ENCODE measurements at regions not wholly inside any gene's neighbourhood (a gene's known extent, or its start where the extent isn't known, plus 50 kb on each side); places are given as distances from the start of the nearest gene placed in this dataset.

DNA sequence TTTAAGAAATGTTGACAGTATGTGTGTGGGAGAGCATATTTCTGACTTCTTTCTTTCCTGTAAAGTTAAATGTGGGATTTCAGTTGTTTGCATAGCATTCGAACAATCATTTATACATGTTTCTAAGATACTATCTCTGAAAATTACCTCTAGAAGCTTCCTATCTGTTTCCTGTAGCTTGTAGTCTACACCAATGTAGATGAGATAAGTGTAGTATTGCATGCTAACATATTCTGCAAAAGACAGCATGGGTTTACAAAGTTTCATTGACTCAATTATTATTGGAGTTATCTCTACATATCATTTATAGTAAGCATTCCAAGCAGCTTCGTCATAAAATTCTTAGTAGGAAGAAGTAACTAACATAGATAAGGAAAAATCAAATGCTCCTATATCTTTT is 98.9 kb upstream of the DPYD start:
- DNase-seq, result no peak

DNA sequence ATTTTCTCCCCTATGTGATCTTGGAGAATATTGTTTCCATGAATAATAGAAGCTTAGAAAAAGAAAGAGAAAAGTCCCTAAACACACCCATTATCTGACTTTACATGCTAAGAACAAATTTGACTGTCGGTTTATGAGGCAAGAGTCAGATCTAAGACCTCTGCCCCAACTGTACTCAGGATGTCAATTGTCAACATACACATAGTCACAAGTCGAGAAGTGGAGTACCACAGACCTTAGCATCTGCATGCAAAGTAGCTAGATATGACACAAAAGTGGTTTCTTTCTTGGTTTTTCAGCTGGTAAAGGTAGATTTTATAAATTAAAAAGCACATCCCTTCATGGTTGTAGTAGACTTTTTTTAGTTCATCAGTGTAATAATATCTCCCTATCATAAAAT is 97.2 kb upstream of the DPYD start:
- no peak for DNase-seq

DNA sequence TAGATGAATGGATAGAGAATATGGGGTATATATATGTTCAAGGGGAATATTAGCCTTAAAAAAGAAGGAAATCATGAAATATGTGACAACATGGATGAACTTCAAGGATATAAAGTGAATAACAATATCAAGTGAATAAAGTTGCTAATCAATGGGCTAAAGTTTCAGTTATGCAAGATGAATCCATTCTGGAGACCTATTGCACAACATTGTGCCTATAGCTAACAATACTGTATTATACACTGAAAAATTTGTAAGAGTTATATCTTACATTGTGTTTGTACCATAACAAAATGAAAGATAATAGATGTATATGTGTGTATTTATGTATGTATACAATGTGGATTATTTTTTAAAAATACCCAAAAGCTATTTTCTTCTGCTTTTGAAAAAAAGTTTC is 96.3 kb upstream of the DPYD start:
- DNase-seq, result no peak

DNA sequence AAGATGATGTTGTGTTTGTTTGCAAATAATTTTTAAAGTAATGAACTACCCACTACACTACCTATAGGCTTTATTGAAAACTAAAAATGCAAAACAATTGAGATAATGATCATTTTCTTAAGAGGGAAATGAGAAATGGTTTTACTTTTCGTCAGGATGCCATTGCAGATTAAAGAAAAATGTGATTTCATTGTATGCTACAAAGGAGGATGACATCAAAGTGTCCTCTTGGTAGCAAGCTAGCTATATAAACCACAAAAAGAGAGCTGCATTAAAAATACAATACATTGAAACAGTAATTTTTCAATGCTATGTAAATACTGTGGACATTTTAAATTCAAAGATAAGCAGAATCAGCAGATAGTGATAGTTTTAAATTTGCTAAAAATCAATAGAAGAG is 87.5 kb upstream of the DPYD start:
- no peak for DNase-seq

DNA sequence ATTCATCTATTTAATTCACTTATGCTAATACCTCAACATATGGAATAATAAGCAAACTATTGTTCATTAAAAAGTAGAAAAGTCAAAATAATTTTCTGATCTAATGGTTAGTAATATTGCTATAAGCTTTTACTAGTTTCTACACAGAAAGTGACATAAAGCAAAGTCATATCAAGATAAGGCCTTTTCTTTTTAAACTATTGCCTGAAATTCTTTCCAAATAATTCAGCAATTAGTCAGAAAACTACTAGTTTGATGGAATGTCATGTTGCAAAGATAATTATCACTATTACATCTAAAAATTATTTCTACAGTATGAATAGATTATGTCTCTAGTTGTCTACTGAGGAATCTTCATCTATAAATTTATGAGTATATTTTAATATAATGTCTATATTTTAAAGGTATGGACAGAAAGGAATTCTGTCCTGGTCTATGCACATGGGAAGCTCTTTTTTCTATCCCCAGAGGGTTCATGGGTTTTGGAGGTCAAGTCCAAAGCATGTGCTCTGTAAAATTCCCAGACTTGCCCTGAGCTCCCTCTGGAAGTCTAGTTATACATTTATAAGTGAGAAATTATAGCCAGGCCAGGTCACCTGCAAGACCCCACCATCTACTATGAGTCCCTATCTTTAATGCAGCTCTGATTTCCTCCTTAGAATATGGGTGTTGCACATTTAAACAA is 84.6 kb upstream of the DPYD start:
- no peak for DNase-seq

DNA sequence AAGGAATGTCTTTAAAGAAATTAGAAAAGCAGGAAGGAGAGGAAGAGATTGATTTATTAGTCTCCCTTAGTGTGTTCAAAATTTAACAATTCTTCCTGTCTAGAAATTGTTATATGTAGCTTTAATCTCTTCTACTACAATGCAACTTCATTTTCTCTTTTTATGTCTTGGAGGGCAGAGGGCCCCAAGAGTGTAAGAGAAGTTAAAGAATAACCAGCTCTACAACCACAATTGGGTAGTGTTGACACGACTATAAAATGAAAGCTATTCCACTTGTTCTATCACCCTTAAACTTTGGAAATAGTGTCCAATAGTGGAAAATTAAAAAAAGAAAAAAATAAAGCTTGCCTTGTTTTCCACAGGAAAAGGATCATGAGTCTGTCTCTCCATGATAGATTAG is 82.6 kb upstream of the DPYD start:
- DNase-seq, result no peak

DNA sequence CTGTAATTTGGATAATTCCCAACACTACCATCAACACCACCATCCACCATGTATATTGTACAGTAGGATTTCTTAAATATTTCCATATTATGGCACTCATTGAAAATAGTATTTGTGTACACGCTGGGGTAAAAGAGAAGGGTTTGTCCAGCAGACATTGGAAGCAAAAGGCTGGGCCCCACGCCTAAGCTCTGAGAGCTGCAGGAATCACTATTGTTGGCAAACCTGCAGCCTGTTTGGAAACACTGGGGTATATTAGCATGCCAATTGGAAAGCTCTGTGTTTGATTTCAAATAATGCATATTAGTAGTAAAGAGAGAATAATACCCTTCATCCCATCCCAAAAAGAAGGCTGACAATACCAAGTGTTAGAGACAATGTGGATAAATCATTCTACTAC is 81.5 kb upstream of the DPYD start:
- no peak for DNase-seq

DNA sequence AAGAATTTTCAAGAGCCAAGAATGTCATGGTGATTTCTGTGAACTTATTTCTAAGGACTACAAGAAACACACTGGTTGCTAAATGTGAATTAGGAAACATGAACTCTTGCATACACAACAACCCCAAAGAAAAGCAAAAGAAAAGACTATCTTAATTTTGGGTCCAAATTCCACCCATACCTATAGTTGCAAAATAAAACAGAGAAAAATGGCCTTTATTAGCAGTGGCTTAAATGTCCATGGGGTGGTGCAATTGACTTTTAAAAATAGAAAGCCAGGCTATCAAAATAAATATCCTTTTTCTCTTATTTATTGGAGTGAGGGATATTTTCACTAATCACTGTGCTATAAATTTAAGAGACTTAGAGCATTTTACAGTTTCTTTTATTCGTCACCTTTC is 80.9 kb upstream of the DPYD start:
- no peak for DNase-seq

DNA sequence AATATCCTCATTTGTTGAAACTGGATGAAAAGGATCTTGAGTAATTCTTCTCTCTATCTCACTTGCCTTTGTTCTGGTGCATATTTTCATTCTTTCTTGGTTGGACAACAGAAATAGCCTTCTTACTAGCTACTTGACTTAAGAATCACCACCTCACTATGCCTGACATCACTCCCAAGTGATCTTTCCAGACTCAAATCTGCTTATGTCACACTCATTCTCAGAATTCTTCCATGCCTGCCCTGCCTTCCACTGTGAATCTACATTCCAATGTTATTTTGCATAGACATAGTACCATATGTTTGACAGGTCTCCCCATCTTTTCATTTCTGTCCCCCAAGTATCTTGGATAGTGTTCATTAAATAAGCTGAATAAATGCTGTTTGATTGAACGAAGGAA is 78.5 kb upstream of the DPYD start:
- DNase-seq, result no peak

DNA sequence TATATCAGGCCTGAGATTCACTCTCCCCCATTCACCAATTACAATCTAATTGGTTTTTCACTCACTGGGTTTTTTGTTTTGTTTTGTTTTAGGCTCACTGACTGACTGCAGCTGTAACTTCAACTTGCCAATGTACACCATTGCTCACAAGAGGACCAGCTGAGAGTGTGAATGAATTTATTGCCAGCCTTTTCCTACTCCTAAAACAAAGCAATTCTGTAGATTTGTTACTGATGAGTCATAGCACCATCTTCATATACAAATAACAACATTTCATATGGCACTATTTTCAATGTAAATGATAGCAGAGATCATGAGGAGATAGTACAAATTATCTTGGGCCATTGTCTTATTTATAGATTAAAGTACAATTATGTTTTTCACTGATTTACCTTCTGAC is 76.0 kb upstream of the DPYD start:
- DNase-seq, result no peak

DNA sequence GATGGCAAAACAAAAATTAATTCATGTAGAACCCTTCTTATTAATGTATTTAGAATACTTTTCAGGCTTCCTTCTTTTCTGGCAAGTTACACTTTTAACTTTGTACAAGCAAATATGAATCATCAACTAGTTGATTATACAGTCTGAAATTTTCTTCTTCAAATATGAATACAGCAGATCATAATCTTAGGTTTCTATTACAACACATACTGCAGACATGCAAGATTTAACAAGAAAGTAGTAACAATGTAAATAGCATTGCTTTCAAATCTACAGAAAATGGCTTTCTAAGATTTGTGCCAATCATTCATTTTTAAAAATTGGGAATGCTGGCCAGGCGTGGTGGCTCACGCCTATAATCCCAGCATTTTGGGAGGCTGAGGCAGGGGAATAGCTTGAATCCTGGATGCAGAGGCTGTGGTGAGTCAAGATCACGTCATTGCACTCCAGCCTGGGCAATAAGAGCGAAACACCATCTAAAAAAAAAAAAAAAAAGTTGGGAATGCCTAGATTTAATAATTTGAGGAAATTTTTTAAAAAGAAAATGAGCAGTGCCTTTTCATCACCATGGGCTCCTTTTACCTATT is 68.4 kb upstream of the DPYD start:
- no peak for DNase-seq

DNA sequence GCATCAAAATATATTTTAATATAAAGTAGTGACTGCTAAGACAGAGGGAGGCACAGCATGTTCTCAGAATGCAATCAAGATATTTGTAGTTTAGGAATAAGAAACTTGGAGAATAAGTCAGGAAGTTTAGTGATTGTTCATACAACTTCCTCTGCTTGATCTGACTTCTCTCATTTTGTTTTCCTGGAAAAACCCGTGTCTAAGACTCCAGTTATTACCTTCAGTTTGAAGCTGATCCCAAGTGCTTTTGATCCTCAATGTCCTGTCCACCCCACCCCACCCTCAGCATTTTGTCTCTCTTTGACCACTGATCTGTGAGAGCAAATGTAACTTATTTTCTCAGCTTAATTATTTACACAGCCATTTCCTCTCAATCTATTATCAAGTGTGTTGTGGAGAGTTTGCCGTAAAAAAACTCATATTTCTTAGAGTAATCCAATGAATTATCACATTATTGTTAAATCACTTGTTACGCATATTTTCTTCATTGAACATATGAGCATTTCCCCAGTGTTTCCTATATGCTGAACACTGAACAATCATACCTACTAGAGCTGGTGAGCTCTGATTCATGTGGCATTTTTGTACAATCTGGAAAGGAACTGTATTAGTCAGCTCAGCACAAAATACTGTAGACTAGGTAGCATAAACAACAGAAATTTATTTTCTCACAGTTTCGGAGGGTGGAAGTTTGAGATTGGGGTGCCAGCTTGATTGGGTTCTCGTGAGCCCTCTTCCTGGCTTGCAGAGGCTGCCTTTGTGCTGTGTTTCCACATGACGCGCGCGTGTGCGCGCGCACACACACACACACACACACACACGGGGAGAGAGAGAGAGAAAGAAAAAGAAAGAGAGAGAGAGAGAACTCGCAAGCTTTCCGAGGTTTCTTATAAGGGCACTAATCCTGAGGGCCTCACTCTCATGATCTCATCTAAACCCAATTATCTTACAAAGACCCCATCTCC is 65.5 kb upstream of the DPYD start:
- DNase-seq, result no peak

DNA sequence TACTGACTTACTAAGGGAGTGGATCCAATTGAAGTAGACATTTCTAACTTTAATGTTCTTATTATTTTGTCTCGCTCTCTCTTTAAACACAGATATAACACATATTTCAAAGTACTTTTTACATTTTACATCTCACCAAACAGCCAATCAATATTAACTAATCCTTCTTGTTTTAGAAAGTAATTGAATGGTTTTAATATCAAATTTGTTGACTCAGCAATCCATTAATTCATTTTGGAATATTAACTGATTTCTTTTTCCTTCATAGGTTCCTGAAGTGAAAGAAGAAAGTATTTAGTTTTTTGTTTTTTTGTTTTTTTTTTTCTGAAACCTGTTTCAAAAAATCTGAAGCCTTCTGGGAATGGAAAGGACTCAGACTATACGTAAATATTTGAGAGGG is 62.3 kb upstream of the DPYD start:
- no peak for DNase-seq

DNA sequence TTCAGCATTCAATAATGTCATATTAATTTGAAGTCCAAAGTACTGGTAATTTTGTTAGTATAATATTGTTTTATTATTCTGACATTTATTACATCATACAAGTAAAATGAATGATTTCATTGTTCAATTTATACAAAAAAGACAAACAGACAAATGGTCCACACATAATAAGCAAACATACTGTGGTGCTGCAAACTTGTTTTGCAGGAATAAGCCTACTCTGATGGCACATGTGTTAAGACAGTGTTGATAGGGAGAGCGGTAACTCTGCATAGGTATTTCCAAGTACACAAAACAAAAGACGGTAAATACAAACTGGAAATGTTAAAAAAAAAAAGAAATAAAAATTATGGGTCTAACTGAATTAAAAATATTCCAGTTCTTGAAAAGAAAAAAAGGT is 59.7 kb upstream of the DPYD start:
- no peak for DNase-seq

DNA sequence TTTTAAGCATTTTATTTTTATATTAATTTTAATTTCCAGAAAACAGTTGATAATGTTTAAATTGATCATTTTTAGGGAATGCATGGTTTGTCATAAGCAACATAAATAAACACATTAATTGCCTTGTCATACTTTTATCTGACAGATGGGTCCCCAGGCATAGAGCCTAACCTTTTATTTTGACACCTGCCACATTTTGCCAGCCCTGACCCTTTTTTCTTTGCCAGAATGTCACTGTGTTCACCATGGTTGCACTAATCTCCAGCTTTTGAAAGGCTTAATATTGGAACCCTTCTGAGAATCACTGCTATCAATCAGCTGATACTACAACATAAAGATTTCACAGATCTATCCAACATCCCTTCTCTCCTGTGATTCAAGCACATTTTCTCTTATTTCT is 56.0 kb upstream of the DPYD start:
- no peak for DNase-seq

Measured in activated CD4-positive, CD25-positive, alpha-beta regulatory T cell (primary cell).